WTC11 (cell line): ENCODE measurements at regions not wholly inside any gene's neighbourhood (a gene's known extent, or its start where the extent isn't known, plus 50 kb on each side); places are given as distances from the start of the nearest gene placed in this dataset.

Experiments
- ATF1 ChIP-seq: sonication (generic); formaldehyde crosslinking; IDR thresholded peaks from 2 replicates; pipeline ENCODE4 v1.8.1; 2023; ENCODE audit warnings: mild to moderate bottlenecking, moderate library complexity, missing genetic modification reagents
- ATF3 ChIP-seq: sonication (generic); formaldehyde crosslinking; conservative IDR thresholded peaks from 2 replicates; pipeline ENCODE4 v1.8.1; 2022; ENCODE audit warnings: mild to moderate bottlenecking, missing genetic modification reagents
- CTCF ChIP-seq: fragments of 200-600 bp; IDR thresholded peaks from 2 replicates; pipeline ENCODE4 v1.8.0; 2022; ENCODE audit warnings: antibody characterized with exemption
- FOXJ3 ChIP-seq: sonication (generic); formaldehyde crosslinking; IDR thresholded peaks from 2 replicates; pipeline ENCODE4 v1.9.0; 2021; ENCODE audit warnings: missing genetic modification reagents, mild to moderate bottlenecking, borderline replicate concordance
- JUN ChIP-seq: sonication (generic); formaldehyde crosslinking; IDR thresholded peaks from 2 replicates; pipeline ENCODE4 v1.8.0; 2023; ENCODE audit warnings: mild to moderate bottlenecking, missing genetic modification reagents
- NR1H2 ChIP-seq: sonication (generic); formaldehyde crosslinking; IDR thresholded peaks from 2 replicates; pipeline ENCODE4 v1.9.0; 2021; ENCODE audit warnings: mild to moderate bottlenecking, moderate library complexity, missing genetic modification reagents
- ZNF263 ChIP-seq: sonication (generic); formaldehyde crosslinking; IDR thresholded peaks from 2 replicates; pipeline ENCODE4 v1.8.1; 2022; ENCODE audit warnings: low read depth, mild to moderate bottlenecking, moderate library complexity, missing genetic modification reagents

GRCh38 chr10:10273661-10274060 lies 744.0 kb upstream of the CELF2 start:
- TF ChIP-seq CTCF (no peak), ATF3 (CRISPR knock-in tag) (no peak), NR1H2 (CRISPR knock-in tag) (no peak), ZNF263 (CRISPR knock-in tag) (no peak), JUN (CRISPR knock-in tag) (no peak), FOXJ3 (CRISPR knock-in tag) (no peak), ATF1 (CRISPR knock-in tag) (no peak)
